Activated CD8-positive, alpha-beta memory T cell treated with anti-CD3 and anti-CD28 coated beads for 24 hours (primary cell): ENCODE measurements at regions not wholly inside any gene's neighbourhood (a gene's known extent, or its start where the extent isn't known, plus 50 kb on each side); places are given as distances from the start of the nearest gene placed in this dataset.
"Not testable (repeated sequence)": the region's sequence is repeated elsewhere in the genome, so short reads cannot be mapped to it uniquely, and the experiment has no call there.

Experiments used
- DNase-seq: peaks from one replicate; pipeline ENCODE4 v3.0.0-alpha.2; 2020

DNA sequence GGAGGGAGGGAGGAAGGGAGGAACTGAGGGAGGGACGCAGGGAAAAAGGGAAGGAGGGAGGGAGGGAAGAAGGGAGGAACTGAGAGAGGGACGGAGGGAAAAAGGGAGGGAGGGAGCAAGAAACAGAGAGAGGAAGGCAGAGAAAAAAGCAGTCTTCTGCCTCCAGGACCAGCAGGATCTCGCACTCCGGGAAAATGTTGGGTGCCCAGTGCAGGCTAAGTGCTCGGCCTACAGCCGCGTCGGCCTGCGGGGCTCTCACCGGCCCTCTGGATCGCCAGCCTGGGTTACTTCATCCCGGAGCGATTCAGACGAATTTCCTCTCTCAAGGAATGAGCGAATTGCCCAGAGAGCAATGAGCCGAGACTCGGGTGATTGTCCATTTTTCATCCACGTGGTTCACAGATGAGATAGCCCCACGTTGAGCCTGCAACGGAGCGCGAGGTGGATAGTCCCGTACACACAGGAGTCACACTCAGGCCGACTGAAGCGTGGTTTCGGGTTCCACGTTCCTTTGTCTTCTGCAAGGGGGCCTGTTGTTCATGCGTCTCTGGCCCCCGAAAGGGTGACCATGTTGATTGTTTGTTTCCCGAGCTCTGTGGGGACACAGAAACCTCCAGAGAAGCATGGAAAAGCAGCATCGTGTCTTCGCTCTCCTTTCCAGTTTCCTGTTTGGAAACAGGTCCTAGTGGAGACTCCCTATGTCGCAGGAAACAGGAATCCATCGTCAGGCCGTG is 1937.1 kb upstream of the DEFB115 start:
- not testable (repeated sequence) for DNase-seq

DNA sequence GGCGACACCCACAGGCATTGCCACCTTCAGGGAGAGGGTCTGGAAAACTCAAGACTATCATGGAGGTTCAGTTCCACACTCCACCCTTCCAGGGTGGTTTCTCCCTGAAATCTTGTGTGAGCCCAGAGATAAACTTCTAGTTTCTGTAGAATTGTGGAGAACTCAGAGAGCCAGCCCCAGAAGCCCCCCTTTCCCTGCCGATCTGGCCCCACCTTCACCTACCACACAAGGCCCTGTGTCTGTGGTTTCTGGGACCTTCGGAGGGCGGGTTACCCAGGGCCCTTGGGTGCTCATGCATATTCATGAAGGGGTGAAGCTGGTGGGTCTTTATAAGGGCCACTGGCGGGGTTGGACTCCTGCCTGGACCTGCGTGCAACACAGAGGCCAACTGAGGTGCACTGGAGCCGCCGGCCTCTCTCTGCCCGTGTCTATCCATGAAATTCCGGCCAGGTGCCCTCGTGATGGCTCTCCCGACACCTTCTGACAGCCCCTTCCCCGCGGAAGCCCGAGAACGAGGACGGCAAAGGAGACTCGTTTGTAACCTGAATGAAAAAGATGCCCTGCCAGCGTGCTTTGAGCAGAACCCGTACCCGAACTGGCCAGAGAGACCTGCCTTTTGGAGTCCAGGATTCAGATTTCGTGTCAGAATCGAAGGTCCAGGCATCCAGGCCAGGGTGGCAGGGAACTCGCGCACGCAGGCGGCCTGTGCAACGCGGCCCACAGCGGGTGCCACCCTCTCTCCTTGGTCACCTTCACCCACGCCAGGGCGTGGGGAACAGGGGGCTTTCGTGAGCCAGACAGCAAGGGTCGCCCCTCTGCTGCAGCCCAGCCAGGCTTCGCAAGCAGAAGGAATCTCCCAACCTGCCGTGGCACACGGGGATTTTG is 1933.6 kb upstream of the DEFB115 start:
- not testable (repeated sequence) for DNase-seq

DNA sequence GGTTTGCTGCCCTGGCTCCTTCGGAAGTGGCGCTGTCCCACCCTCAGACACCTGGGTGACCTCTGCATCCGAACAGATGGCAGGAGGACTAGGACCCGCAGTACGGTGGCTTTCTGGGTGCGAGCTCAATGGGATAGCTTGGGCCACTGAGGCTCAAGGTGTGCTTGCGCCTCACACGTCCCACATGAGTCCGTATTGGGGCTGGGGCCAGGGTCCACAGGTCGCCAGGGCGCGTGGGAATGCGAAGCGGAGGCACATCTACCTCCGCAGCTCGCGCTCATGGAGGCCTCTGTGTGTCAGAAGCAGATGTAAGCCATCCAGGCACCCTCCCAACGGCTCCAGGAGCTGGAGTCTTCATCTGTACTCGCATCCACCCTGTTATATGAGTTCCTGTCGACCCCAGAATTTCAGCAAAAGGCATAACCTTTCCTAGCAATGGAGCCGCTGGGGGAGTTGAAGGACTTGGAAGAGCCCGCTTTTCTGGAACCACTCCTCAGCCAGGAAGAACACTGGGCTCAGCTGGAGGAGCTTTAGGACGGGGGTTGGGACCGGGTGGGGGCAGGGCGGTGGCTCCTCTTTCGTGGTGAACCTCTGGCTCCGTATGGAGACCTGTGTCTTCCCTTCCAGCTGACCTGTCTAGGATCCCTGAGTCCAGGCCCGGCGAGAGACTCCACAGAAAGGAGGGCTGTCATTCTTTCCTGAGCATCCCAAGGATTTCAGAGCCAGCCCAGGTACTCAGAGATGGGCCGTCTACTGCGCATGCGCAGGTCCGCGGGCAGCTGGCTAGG is 1932.8 kb upstream of the DEFB115 start:
- DNase-seq: not testable (repeated sequence)

DNA sequence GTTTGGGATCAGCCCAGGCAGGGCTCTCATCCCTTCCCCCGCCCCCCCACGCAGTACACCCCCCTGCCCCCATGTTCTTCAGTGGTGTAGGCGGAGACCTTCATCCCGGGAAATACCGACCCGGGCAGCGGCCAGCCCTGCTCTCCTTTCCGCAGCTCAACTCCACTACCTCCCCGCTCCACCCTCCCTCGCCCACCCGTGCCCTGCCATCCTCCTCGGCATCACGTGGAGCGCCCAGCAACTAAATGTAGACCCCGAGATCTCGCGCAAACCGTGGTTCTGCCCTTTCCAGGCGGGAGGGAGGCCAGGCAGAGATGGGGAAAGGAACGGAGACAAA is 1932.2 kb upstream of the DEFB115 start:
- DNase-seq: no peak

DNA sequence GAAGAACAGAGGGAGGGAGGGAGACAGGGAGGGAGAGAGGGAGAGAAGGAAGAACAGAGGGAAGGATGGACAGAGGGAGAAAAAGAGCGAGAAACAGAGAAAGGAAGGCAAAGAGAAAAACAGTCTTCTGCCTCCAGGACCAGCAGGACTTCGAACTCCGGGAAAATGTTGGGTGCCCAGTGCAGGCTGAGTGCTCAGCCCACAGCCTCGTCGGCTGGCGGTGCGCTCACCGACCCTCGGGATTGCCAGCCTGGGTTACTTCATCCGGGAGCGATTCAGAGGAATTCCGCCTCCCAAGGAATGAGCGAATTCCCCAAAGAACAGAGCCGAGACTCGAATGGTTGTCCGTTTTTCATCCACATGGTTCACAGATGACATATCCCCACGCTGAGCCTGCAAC is 1931.7 kb upstream of the DEFB115 start:
- not testable (repeated sequence) for DNase-seq

DNA sequence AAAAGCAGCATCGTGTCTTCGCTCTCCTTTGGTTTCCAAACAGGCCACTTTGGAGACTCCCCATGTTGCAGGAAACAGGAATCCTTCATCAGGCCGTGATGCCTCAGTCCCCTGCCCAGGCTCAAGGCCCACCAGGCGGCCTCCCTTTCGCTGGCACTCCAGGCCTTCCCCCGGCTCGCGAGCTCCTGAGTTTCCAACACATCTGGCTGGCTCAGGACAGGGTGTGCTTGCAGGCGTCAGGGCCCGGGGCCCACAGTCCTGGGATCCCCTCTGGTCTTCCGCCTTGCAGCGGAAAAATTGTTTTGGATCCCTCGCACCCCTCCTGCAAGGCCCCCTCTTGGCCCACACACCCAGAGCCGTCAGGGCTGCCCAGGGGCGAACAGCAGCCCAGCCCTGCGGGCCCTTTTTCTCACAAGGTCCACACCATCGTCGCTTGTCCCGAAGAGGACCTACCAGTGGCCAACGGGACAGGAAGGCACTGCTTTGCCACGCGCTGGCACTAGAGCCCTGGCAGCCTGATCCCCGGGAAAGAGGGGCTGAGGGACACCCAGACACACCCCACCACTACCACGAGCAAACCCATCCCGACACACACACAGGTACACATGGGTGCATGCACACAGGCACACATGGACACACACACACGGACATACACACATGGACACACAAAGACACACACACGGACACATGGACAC is 1930.9 kb upstream of the DEFB115 start:
- DNase-seq: no peak

DNA sequence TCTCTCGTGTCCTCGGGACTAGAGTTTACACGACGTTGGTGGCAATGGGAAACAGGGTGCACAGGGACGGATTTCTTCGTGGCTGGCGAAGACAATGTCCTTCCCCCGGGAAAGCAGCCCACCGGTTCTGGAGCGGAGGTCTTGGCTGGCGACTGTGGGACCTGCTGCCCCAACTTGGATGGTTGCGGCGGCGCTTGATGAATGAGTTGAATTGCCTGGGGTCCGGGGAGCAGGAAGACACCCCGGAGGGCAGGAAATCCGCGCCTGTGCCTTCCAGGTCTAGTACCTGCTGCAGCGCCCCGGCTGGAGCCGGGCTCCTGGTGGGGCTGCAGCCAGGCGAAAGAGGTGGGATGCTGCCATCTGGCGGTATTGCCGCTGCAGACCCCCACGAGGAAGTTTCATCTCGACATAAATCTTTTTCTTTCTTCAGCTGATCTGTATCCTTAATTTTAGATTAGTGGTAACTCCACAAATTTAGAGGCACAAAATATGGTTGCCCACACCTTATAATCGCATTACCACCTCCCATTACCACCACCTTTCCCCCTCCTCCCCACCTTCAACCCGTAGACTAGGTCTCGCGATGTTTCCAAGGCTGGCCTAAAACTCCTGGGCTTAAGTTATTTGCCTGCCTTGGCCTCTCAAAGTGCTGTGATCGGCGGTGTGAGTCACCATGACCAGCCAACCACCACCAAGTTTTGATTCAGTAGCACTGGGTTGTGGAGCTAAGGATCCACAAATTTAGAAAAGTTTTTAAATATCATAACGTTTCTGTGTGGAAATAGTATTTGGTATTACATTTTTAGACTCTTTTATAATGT is 1929.7 kb upstream of the DEFB115 start:
- not testable (repeated sequence) for DNase-seq

DNA sequence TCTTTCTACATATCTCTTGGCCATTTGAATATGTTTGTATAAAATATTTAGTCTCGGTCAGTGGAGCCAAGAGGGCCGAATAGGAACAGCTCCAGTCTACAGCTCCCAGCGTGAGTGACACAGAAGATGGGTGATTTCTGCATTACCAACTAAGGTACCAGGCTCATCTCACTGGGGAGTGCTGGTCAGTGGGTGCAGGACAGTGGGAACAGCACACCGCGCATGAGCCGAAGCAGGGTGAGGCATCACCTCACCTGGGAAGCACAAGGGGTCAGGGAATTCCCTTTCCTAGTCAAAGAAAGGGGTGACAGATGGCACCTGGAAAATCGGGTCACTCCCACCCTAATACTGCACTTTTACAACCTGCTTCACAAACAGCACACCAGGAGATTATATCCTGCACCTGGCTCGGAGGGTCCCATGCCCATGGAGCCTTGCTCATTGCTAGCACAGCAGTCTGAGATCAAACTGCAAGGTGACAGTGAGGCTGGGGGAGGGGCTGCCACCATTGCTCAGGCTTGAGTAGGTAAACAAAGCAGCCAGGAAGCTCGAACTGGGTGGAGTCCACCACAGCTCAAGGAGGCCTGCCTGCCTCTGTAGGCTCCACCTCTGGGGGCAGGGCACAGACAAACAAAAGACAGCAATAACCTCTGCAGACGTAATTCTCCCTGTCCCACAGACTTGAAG is 1926.9 kb upstream of the DEFB115 start:
- not testable (repeated sequence) for DNase-seq

DNA sequence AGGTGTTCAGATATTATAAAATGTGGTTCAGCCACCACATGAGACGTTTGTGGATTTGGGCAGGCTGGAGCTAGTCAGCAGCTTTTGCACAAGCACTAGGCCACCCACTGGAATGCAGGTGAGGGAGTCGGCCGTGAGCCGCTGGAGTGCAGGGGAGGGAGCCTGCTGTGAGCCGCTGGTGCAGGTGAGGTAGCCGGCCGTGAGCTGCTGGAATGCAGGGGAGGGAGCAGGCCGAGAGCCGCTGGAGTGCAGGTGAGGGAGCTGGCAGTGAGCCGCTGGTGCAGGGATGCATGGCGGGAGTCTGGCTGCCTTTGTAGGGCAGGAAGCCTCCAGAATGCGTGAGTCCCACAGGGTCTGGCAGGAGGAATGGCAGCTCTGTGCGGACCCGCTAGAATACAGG is 1907.6 kb upstream of the DEFB115 start:
- no peak for DNase-seq

DNA sequence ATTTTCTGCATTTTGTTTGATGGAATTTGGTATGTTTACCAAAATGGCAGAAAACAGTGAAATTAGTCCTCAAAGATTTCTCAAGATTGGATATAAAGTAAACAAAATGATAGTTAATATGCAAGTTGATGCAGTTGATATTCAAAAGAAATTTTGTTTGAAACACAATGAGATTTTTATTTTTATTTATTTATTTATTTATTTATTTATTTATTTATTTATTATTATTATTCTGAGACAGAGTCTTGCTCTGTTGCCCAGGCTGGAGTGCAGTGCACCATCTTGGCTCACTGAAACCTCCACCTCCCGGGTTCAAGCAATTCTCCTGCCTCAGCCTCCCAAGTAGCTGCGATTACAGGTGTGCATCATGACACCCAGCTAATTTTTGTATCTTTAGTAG is 1881.5 kb upstream of the DEFB115 start:
- not testable (repeated sequence) for DNase-seq

DNA sequence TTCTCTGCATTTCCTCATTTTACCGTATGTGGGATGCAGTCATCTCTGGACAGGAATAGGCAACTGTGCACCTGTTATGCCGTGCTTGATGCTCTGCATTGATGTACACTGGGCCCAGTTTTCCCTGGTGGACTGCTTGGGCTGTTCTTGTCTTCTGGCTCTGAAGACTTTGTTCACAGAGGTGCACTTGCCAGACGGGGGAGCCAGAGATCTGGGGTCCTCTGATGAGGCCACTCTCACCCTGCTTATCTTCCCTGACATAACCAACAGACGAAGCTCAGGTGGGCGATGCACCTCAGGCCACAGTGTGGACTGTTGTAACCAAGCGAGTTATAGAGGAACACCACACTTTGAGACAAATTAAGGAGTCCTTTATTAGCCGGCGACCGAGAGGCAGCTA is 1864.6 kb upstream of the DEFB115 start:
- DNase-seq: not testable (repeated sequence)

DNA sequence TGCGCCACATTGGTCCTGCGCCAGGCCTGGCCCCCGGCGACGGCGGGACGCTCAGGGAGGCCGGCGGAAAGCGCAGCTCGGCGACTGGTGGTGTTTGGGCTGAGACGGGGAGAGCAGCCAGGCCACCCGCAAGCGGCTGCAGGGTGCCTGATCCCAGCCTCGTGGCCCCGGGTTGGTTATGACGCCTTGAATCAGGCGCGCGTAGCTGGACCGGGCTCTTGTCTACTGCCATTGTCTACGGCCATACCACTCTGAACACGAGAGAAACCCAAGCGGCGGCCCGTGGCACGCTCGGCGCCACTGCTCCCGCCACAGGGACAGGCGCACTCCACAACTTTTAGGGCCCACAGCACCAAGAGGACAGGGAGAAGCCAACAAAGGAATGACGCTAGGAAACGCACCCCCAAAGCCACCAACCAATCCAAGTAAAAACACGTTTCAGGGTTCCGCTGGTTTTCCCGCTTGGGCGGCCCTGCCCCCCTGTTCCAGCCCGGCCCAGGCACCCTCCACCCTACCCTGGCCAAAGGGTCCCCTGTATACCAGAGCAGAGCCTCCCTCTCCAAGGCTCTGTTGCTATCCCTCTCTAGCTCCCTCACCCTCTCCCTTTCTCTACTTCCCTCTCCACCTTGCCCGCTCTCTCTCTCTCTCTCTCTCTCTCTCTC is 1849.3 kb upstream of the DEFB115 start:
- no peak for DNase-seq

DNA sequence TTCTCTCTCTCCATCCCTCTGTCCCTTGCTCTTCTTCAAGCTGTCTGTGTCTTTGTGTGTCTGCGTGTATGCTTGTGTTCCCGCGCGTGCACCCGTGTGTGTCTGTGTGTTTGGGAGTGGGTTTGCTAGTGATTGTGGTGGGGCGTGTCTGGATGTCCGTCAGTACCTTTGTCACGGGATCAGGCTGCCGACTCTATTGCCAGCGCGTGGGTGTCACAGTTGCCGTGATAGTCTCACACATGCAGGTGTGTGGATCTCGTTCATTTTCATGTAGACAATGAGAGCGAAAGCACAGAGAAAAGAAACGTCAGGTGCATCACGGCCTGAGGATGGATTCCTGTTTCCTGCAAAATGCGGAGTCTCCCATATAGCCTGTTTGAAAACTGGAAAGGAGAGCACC is 1848.8 kb upstream of the DEFB115 start:
- DNase-seq: not testable (repeated sequence)

DNA sequence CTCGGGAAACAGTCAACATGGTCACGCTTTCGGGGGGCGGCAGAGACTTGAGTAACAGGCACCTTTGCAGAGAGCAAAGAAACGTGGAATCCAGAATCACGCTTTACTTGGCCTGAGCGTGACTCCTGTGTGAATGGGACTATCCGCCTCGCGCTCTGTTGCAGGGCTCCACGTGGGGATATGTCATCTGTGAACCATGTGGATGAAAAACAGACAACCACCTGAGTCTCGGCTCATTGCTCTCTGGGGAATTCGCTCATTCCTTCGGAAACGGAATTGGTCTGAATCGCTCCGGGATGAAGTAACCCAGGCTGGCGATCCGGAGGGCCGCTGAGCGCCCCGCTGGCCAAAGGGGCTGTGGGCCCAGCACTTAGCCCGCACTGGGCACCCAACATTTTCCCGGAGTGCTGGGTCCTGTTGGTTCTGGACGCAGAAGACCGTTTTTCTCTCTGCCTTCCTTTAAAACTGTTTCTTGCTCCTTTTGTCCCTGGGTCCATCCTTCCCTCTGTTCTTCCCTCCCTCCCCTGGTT is 1848.2 kb upstream of the DEFB115 start:
- DNase-seq: not testable (repeated sequence)

DNA sequence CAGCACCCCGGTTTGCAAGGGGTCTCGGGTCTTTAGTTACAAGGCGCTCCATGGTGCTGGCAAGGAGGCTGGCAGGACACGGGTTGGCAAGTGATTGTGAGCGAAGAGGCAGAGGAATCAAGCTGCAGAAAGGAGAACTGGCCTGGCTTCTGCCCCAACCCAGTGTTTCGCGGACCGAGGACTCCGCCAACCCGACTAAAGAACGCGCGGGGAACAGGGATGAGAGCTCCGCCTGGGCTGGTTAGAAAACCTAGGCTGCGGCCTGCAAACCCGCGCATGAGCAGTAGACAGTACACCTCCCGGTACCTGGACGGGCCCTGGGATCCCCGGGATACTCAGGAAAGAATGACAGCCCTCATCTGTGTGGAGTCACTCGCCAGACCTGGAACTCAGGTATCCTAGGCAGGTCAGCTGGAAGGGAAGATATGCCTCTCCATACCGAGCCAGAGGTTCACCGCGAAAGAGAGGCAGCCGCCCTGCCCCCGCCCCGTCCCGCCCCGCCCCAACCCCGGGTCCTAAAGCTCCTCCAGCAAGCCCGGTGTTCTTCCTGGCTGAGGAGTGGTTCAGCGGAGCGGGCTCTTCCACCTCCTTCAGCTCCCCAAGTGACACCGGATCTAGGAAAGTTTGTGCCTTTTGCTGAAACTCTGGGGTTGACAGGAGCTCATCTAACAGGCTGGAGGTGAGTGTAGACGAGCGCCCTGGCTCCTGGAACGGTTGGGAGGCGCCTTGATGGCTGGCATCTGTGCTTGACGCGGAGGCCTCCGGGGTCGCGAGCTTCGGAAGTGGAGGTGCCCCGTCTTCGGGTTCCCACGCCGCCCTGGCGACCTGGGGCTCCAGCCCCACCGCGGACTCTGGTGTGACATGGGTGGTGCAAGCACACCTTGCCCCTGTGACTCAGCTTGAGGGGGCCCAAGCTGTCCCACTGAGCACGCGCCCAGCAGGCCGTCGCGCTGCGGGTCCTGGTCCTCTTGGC is 1847.3 kb upstream of the DEFB115 start:
- no peak for DNase-seq

DNA sequence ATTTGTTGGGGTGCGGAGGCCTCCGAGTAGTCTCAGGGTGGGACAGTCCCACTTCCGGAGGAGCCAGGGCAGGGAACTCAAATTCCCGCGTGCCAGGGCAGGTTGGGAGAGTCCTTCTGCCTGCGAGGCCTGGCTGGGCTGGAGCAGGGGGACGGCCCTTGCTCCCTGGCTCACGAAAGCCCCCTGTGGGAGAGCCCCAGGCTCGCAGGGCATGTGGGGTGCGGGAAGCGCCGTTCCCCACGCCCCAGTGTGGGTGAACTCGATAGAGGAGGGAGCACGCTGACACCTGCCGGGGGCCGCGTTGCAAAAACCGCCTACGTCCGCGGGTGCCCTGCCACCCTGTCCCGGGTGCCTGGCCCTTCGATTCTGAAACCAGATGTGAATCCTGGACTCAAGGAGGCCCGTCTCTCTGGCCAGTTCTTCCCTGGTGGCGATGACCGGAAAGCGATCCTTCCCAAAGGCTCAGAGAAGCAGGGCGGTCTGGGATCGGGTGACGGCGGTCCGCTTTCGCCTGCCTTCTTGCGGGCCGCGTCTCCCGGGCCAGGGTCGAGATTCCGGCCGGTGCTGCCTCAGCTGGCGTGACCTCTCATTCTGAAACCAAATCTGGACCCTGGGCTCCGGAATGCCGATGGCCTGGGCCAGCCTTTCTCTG is 1846.5 kb upstream of the DEFB115 start:
- no peak for DNase-seq

DNA sequence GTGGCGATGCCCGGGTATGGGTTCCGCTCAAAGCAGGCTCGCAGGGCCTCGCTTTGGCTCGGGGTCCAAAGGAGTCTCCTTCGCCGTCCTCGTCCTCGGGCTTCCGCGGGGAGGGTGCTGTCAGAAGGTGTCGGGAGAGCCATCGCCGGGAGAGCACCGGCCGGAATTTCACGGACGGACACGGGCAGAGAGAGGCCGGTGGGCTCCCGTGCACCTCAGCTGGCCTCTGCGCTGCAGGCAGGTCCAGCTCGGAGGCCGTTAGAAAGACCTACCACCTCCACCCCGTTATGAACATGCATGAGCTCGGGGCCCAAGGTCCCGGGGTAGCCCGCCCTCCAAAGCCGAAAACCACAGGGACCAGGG is 1846.0 kb upstream of the DEFB115 start:
- not testable (repeated sequence) for DNase-seq

DNA sequence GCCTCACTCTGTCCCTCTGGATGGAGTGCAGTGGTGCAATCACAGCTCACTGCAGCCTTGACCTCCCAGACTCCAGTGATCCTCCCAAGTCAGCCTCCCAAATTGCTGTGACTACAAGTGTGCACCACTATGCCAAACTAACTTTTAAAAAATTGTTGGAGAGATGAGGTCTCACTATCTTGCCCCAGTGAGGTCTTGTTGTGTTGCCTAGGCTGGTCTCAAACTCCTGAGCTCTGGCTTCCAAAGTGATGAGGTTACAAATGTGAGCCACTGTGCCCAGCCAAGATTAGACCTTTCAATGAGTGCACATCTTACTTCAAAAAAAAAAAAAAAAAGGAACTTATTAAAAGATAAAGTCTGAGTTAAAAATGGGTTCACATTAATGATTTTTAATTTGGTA is 1838.1 kb upstream of the DEFB115 start:
- DNase-seq: no peak
